ENCODE measurements at regions not wholly inside any gene's neighbourhood (a gene's known extent, or its start where the extent isn't known, plus 50 kb on each side); places are given as distances from the start of the nearest gene placed in this dataset.

- POLR2A ChIA-PET = no interaction called here
- 0 out of 2 replicates have a peak, but pooled peaks cover 2% of the 10 kb centered on the region for H3K27me3 ChIP-seq (ENCODE audit: control insufficient read depth, insufficient read depth, low read length)
- ATAC-seq (no peak), DNase-seq (ENCODE audit: low read depth, low spot score) (no peak)
- TF ChIP-seq TCF7L2 (IDR thresholded peaks at IDR 0.05; ENCODE audit: low read depth, low read length) (no peak), REST (IDR thresholded peaks at IDR 0.05; ENCODE audit: insufficient read depth in 1 of 2, low read depth in 2 of 2, low read length in 1 of 2) (no peak), POLR2AphosphoS5 (IDR thresholded peaks at IDR 0.05; ENCODE audit: low read depth, low read length) (no peak), CTCF (IDR thresholded peaks at IDR 0.05) (no peak)
- intact Hi-C loops (cut with micrococcal nuclease; ENCODE audit: unreplicated experiment) = no loop called here
- H3K27ac ChIP-seq (ENCODE audit: low read length) = no peak overlapping the region
- no peaks in the 10 kb centered on the region for H3K36me3 ChIP-seq (ENCODE audit: control insufficient read depth, insufficient read depth, low read length)
- H3K4me1 ChIP-seq (ENCODE audit: control insufficient read depth, insufficient read depth, low read length) = no peaks in the 10 kb centered on the region
- no peaks in the 10 kb centered on the region for H3K9me3 ChIP-seq (ENCODE audit: control insufficient read depth, insufficient read depth, low read depth, low read length)
- in situ Hi-C loops (cut with HindIII; ENCODE audit: low pct_unique_long_range_greater_than_20kb, low sequenced_read_pairs) = no loop called here
- BruUV-seq (replicated peaks) = no TSS peak
- H3K4me3 ChIP-seq (ENCODE audit: low read depth in 2 of 2, low read length in 2 of 2) = no peak overlapping the region
- CTCF ChIA-PET = no interaction called here
These were observed 262.5 kb downstream of the RHOU start for GRCh38 chr1:228997721-228998144.

- intact Hi-C loops (cut with micrococcal nuclease; ENCODE audit: unreplicated experiment) (no loop called here), in situ Hi-C loops (cut with HindIII; ENCODE audit: low pct_unique_long_range_greater_than_20kb, low sequenced_read_pairs) (no loop called here)
- Histone ChIP-seq H3K36me3 (ENCODE audit: control insufficient read depth, insufficient read depth, low read length) (no peaks in the 10 kb centered on the region), H3K9me3 (ENCODE audit: control insufficient read depth, insufficient read depth, low read depth, low read length) (no peaks in the 10 kb centered on the region), H3K4me1 (ENCODE audit: control insufficient read depth, insufficient read depth, low read length) (no peaks in the 10 kb centered on the region), H3K4me3 (ENCODE audit: low read depth in 2 of 2, low read length in 2 of 2) (no peak overlapping the region), H3K27ac (ENCODE audit: low read length) (no peak overlapping the region), H3K27me3 (ENCODE audit: control insufficient read depth, insufficient read depth, low read length) (0 out of 2 replicates have a peak, but pooled peaks cover 2% of the 10 kb centered on the region)
- TF ChIP-seq REST (IDR thresholded peaks at IDR 0.05; ENCODE audit: insufficient read depth in 1 of 2, low read depth in 2 of 2, low read length in 1 of 2) (no peak), CTCF (IDR thresholded peaks at IDR 0.05) (no peak), POLR2AphosphoS5 (IDR thresholded peaks at IDR 0.05; ENCODE audit: low read depth, low read length) (no peak), SIN3A (IDR thresholded peaks at IDR 0.05; ENCODE audit: borderline replicate concordance, insufficient read depth, low read depth, low read length) (no peak), TCF7L2 (IDR thresholded peaks at IDR 0.05; ENCODE audit: low read depth, low read length) (no peak)
- POLR2A ChIA-PET = no interaction called here
- no peak for DNase-seq (ENCODE audit: low read depth, low spot score)
- ATAC-seq = no peak
- BruUV-seq (replicated peaks) = no TSS peak
- CTCF ChIA-PET = no interaction called here
These were observed 262.9 kb downstream of the RHOU start for GRCh38 chr1:228998179-228998578.

All from Panc1 (cell line).